ENCODE measurements at regions not wholly inside any gene's neighbourhood (a gene's known extent, or its start where the extent isn't known, plus 50 kb on each side); places are given as distances from the start of the nearest gene placed in this dataset.
A peak's percentile ranks its signal among the peaks of the same experiment; 100 is the strongest.

DNA sequence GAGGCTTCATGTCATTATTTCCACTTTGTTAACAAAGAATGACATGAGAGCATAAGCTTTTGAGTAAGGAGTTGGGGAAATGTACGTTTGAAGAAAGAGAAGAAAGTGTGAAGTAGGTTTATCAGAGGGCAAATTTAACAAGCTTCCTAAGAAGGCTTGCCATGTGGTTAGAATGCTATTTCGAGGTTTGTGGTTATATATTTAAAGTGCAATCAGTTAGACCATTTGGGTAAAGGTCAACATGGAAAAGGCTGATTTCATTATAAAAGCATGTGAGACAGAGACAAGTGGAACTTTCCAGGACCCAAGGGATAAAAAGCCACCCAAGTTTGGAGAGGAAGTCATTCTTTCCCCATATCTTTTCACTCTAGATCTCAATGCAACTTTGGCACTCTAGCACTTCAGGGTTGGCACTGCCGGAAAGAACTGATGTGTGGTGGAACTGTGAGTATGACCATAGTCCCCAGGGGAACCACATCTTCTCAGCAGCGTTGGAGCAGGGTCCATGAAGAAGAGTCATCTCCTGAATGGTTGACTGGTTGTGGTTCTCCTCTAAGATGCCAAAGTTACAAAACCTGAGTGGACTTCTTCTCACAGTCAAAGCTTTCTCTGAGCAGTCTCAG is 529.9 kb downstream of the MID1IP1 start:
- no peaks in the 10 kb centered on the region for H3K36me3 ChIP-seq
- TF ChIP-seq EP300 (IDR thresholded peaks at IDR 0.05): no peak
- no peak for TF ChIP-seq POLR2AphosphoS5 (IDR thresholded peaks at IDR 0.05)
- no peak for TF ChIP-seq POLR2A (IDR thresholded peaks at IDR 0.05)
- TF ChIP-seq, protein P1, sequence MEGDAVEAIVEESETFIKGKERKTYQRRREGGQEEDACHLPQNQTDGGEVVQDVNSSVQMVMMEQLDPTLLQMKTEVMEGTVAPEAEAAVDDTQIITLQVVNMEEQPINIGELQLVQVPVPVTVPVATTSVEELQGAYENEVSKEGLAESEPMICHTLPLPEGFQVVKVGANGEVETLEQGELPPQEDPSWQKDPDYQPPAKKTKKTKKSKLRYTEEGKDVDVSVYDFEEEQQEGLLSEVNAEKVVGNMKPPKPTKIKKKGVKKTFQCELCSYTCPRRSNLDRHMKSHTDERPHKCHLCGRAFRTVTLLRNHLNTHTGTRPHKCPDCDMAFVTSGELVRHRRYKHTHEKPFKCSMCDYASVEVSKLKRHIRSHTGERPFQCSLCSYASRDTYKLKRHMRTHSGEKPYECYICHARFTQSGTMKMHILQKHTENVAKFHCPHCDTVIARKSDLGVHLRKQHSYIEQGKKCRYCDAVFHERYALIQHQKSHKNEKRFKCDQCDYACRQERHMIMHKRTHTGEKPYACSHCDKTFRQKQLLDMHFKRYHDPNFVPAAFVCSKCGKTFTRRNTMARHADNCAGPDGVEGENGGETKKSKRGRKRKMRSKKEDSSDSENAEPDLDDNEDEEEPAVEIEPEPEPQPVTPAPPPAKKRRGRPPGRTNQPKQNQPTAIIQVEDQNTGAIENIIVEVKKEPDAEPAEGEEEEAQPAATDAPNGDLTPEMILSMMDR (IDR thresholded peaks at IDR 0.05): no peak
- no peak for DNase-seq
- H3K9me3 ChIP-seq: no peaks in the 10 kb centered on the region
- 42 to 58% methylated on average over 4 of the region's 4 CpGs for WGBS, 2 donors
- peaks cover 0 to 10% (median 2%) of the 10 kb centered on the region in 4 donors for H3K4me1 ChIP-seq
- no peak overlapping the region for H3K27ac ChIP-seq
- no peaks in the 10 kb centered on the region for H3K27me3 ChIP-seq
- H3K4me3 ChIP-seq: no peak overlapping the region
- intact Hi-C loops (cut with DNase I): no loop called here

- TF ChIP-seq POLR2AphosphoS5 (IDR thresholded peaks at IDR 0.05): no peak
- TF ChIP-seq, protein P1 (IDR thresholded peaks at IDR 0.05): no peak
- TF ChIP-seq POLR2A (IDR thresholded peaks at IDR 0.05): no peak
- TF ChIP-seq EP300 (IDR thresholded peaks at IDR 0.05): no peak
- H3K36me3 ChIP-seq: no peaks in the 10 kb centered on the region
- peaks cover 0 to 16% (median 6%) of the 10 kb centered on the region in 4 donors for H3K4me1 ChIP-seq
- DNase-seq: no peak
- 86 to 96% methylated on average over 2 of the region's 2 CpGs for WGBS, 2 donors
- H3K27me3 ChIP-seq: no peaks in the 10 kb centered on the region
- no peaks in the 10 kb centered on the region for H3K9me3 ChIP-seq
- H3K4me3 ChIP-seq: no peak overlapping the region
- no peak overlapping the region for H3K27ac ChIP-seq
- intact Hi-C loops (cut with DNase I): no loop called here
Observed at GRCh38 chrX:39333451-39333850, 532.2 kb downstream of the MID1IP1 start.

DNA sequence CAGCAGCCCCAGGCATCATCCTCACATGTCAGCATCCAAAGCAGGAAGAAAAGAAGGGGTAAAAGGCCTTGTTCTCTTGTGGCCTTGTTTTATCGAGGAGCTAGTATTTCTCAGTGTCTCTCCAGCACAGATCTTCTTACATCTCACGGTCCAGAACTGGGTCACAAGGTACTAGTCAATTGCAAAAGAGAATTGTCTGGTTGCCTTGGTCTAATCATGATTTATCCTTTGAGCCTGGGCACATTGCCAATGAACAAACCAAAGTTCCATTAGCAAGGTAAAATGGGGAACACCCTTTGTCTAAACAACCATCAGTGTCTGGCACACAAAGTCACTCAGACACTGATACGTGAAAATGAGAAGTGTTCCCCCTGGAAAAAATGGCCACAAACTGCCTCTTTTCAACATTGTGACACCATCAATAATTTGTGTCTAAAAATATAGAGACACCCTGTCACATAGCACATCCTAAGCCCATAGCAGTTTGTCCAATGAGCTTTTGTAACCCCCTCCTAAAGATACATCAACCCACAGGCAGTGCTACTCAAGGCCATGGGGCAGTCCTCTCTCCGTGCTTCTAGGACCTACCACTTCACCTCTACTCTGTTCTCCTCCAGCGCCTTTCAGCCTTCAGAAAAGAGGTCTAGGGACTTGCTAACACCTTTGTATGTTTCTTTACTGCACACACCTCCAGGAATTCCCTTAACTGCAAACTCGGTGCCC is 534.4 kb downstream of the MID1IP1 start:
- intact Hi-C loops (cut with DNase I): loop anchor here (5.0 kb wide), 1 partner anchor 533 kb away; the partner anchor contains the start of gene MID1IP1
- TF ChIP-seq POLR2A (IDR thresholded peaks at IDR 0.05) (no peak), EP300 (IDR thresholded peaks at IDR 0.05) (no peak), POLR2AphosphoS5 (IDR thresholded peaks at IDR 0.05) (no peak)
- TF ChIP-seq, protein P1 (IDR thresholded peaks at IDR 0.05): no peak
- H3K36me3 ChIP-seq: no peaks in the 10 kb centered on the region

DNA sequence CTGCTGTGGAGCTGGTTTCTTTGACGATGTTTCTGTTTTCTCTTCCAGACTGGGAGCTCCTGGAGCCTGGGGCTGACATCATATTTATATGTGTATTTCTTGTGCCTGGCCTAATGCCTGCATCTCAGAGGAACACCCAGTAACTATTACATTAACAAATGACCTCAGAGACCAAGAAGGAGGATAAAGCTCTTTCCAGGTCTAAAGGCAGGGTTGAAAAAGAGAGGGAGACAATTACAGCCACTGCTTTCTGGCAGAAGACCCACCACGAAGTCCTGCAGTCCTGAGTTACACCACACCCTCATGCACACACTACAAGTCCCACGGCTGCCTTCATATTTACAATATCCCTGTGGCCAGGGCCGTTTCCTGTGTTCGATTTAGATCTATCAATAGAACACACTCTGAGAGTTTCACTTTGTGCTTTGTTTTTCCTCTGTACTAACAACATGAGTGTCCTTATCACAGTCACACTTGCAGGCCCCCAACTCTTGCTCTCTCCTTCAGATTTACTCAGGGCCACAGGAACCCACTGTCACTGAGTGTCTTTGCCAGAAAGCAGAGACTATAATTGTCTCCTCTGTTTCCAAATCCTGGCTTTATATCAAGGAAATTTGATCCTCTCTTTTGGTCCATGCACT is 535.5 kb downstream of the MID1IP1 start:
- H3K4me1 ChIP-seq: peaks cover 0 to 16% (median 6%) of the 10 kb centered on the region in 4 donors
- intact Hi-C loops (cut with DNase I): loop anchor here (5.0 kb wide), 1 partner anchor 534 kb away; the partner anchor contains the start of gene MID1IP1
- DNase-seq: peak; percentile 86
- no peak overlapping the region for H3K4me3 ChIP-seq
- WGBS, 2 donors: 10 to 11% methylated on average over 5 of the region's 5 CpGs
- no peaks in the 10 kb centered on the region for H3K9me3 ChIP-seq
- no peaks in the 10 kb centered on the region for H3K27me3 ChIP-seq
- TF ChIP-seq POLR2AphosphoS5 (IDR thresholded peaks at IDR 0.05): peak in 3 of 4 donors; percentile 34 to 42 (median 41)
- peak in 1 of 4 donors; percentile 44 for TF ChIP-seq EP300 (IDR thresholded peaks at IDR 0.05)
- TF ChIP-seq POLR2A (IDR thresholded peaks at IDR 0.05): no peak
- TF ChIP-seq, protein P1 (IDR thresholded peaks at IDR 0.05): no peak
- H3K27ac ChIP-seq: peak overlapping the region; percentile 58 to 76 (median 71)
- H3K36me3 ChIP-seq: no peaks in the 10 kb centered on the region

More for the DNA sequence above, 534.4 kb downstream of the MID1IP1 start:
- Histone ChIP-seq H3K27ac (peak overlapping the region; percentile 58 to 76 (median 71)), H3K9me3 (no peaks in the 10 kb centered on the region), H3K4me1 (peaks cover 0 to 16% (median 6%) of the 10 kb centered on the region in 4 donors), H3K27me3 (no peaks in the 10 kb centered on the region), H3K4me3 (no peak overlapping the region)
- 32 to 65% methylated on average over 6 of the region's 6 CpGs for WGBS, 2 donors
- no peak for DNase-seq
